HepG2 (cell line): ENCODE measurements at regions not wholly inside any gene's neighbourhood (a gene's known extent, or its start where the extent isn't known, plus 50 kb on each side); places are given as distances from the start of the nearest gene placed in this dataset.
A peak's percentile ranks its signal among the peaks of the same experiment; 100 is the strongest.

Experiments used
- ADNP ChIP-seq: sonication (generic); formaldehyde crosslinking; IDR thresholded peaks from 2 replicates; pipeline ENCODE4 v1.4.0; 2020; ENCODE audit warnings: missing genetic modification reagents
- BATF2 ChIP-seq: sonication (generic); formaldehyde crosslinking; IDR thresholded peaks from 2 replicates; pipeline ENCODE4 v1.8.0; 2022; ENCODE audit warnings: mild to moderate bottlenecking, missing genetic modification reagents, moderate library complexity
- E2F1 ChIP-seq: sonication (generic); formaldehyde crosslinking; IDR thresholded peaks from 2 replicates; pipeline ENCODE4 v1.5.0; 2020; ENCODE audit warnings: missing genetic modification reagents
- HNRNPUL1 ChIP-seq: fragments of 200-400 bp; formaldehyde crosslinking; IDR thresholded peaks from 2 replicates; pipeline ENCODE4 v1.6.1; 2017; ENCODE audit warnings: low read depth, mild to moderate bottlenecking, low read length, moderate library complexity
- MNT ChIP-seq: fragments of 450-650 bp; IDR thresholded peaks from 2 replicates; pipeline ENCODE4 v1.6.1; 2016
- MYC ChIP-seq: sonication (generic); formaldehyde crosslinking; IDR thresholded peaks from 2 replicates; pipeline ENCODE4 v1.9.0; 2021; ENCODE audit warnings: missing genetic modification reagents, borderline replicate concordance
- NAIF1 ChIP-seq: sonication (generic); formaldehyde crosslinking; IDR thresholded peaks from 2 replicates; pipeline ENCODE4 v1.5.0; 2020; ENCODE audit warnings: mild to moderate bottlenecking, missing genetic modification reagents, borderline replicate concordance
- PRPF4 ChIP-seq: fragments of 200-400 bp; formaldehyde crosslinking; IDR thresholded peaks from 2 replicates; pipeline ENCODE4 v1.6.1; 2016; ENCODE audit warnings: low read length, low read depth; ENCODE audit not compliant: poor library complexity, severe bottlenecking
- REST ChIP-seq, 2 experiments: IDR thresholded peaks; 2 replicates each; pipeline ENCODE4 v1.6.1; 2011 to 2012; ENCODE audit warnings: low read length in 2 of 2, borderline replicate concordance in 1 of 2, low read depth in 1 of 2, mild to moderate bottlenecking in 1 of 2, moderate library complexity in 1 of 2
- SMYD3 ChIP-seq: sonication (generic); formaldehyde crosslinking; IDR thresholded peaks from 2 replicates; pipeline ENCODE4 v1.8.1; 2023; ENCODE audit warnings: mild to moderate bottlenecking, missing genetic modification reagents
- SP2 ChIP-seq: sonication (generic); formaldehyde crosslinking; IDR thresholded peaks from 2 replicates; pipeline ENCODE4 v1.5.1; 2020; ENCODE audit warnings: mild to moderate bottlenecking, missing genetic modification reagents
- ZNF124 ChIP-seq: sonication (generic); formaldehyde crosslinking; IDR thresholded peaks from 2 replicates; pipeline ENCODE4 v1.4.0; 2020; ENCODE audit warnings: missing genetic modification reagents
- ZNF180 ChIP-seq: sonication (generic); formaldehyde crosslinking; IDR thresholded peaks from 2 replicates; pipeline ENCODE4 v1.4.0; 2020; ENCODE audit warnings: low read depth, missing genetic modification reagents, borderline replicate concordance
- ZNF441 ChIP-seq: sonication (generic); formaldehyde crosslinking; IDR thresholded peaks from 2 replicates; pipeline ENCODE4 v1.7.0; 2021; ENCODE audit warnings: missing genetic modification reagents, borderline replicate concordance
- ZNF562 ChIP-seq: sonication (generic); formaldehyde crosslinking; IDR thresholded peaks from 2 replicates; pipeline ENCODE4 v1.8.0; 2022; ENCODE audit warnings: missing genetic modification reagents, borderline replicate concordance
- ZNF687 ChIP-seq: sonication (generic); formaldehyde crosslinking; IDR thresholded peaks from 2 replicates; pipeline ENCODE4 v1.5.1; 2020; ENCODE audit warnings: mild to moderate bottlenecking, missing genetic modification reagents, moderate library complexity
- ZNF709 ChIP-seq: sonication (generic); formaldehyde crosslinking; IDR thresholded peaks from 2 replicates; pipeline ENCODE4 v1.5.0; 2020; ENCODE audit warnings: mild to moderate bottlenecking, missing genetic modification reagents
- ZNF782 ChIP-seq: sonication (generic); formaldehyde crosslinking; IDR thresholded peaks from 2 replicates; pipeline ENCODE4 v1.4.0; 2020; ENCODE audit warnings: missing genetic modification reagents, mild to moderate bottlenecking, borderline replicate concordance

GRCh38 chr1:88175631-88176226 is 508.3 kb upstream of the PKN2 start (continued):
- peak; percentile 81; the same call in 1 of the 2 replicates for TF ChIP-seq SMYD3
- no peak for TF ChIP-seq HNRNPUL1
- TF ChIP-seq SP2 (CRISPR knock-in tag) = no peak
- TF ChIP-seq ZNF687 (CRISPR knock-in tag) = no peak
- peak; percentile 79 for TF ChIP-seq ZNF124
- no peak for TF ChIP-seq ZNF562 (CRISPR knock-in tag)
- TF ChIP-seq NAIF1 = 0 out of 2 replicates have a peak, but pooled peaks have one; percentile 37
- TF ChIP-seq REST (IDR thresholded peaks at IDR 0.05; ENCODE audit: borderline replicate concordance in 1 of 2, low read depth in 1 of 2, low read length in 2 of 2) = 0 out of 4 replicates have a peak, but pooled peaks of 1 of the 2 experiments have one; percentile 20
- TF ChIP-seq ZNF441 (CRISPR knock-in tag) = peak; percentile 86
- no peak for TF ChIP-seq PRPF4
- TF ChIP-seq ZNF180 (CRISPR knock-in tag) = no peak
- TF ChIP-seq ZNF782 = no peak
- no peak for TF ChIP-seq MNT
- peak; percentile 46; the same call in 1 of the 2 replicates for TF ChIP-seq MYC
- TF ChIP-seq BATF2 = no peak
- no peak for TF ChIP-seq ZNF709 (CRISPR knock-in tag)
- no peak for TF ChIP-seq ADNP (CRISPR knock-in tag)
- 0 out of 2 replicates have a peak, but pooled peaks have one; percentile 30 for TF ChIP-seq E2F1 (CRISPR knock-in tag)
